BLaER1 treated with 17β-estradiol and CSF1 and Interleukin-3, amounts not matched to agents 10 nM and 100 nM (cell line): ENCODE measurements at regions not wholly inside any gene's neighbourhood (a gene's known extent, or its start where the extent isn't known, plus 50 kb on each side); places are given as distances from the start of the nearest gene placed in this dataset.

ENCODE experiments used
- H3K27ac ChIP-seq, 11 experiments: shearing (Covaris generic); formaldehyde crosslinking; 2 replicates each; pipeline ENCODE4 v1.8.1; 2022
- H3K27me3 ChIP-seq, 11 experiments: shearing (Covaris generic); formaldehyde crosslinking; 2 replicates each; pipeline ENCODE4 v1.8.1; 2022
- H3K36me3 ChIP-seq, 11 experiments: shearing (Covaris generic); formaldehyde crosslinking; 2 replicates each; pipeline ENCODE4 v1.8.1; 2022
- H3K4me1 ChIP-seq, 10 experiments: shearing (Covaris generic); formaldehyde crosslinking; 2 replicates each; pipeline ENCODE4 v1.8.1; 2022
- H3K4me2 ChIP-seq, 11 experiments: shearing (Covaris generic); formaldehyde crosslinking; 2 replicates each; pipeline ENCODE4 v1.8.1; 2022
- H3K4me3 ChIP-seq, 10 experiments: shearing (Covaris generic); formaldehyde crosslinking; 2 replicates each; pipeline ENCODE4 v1.8.1; 2022
- H3K9ac ChIP-seq, 11 experiments: shearing (Covaris generic); formaldehyde crosslinking; 2 replicates each; pipeline ENCODE4 v1.8.1; 2022
- H3K9me3 ChIP-seq, 11 experiments: shearing (Covaris generic); formaldehyde crosslinking; replicated peaks in 1 of 11; 2 replicates each; pipeline ENCODE4 v1.8.1; 2022
- H4K20me1 ChIP-seq, 11 experiments: shearing (Covaris generic); formaldehyde crosslinking; 2 replicates each; pipeline ENCODE4 v1.8.1; 2022
- Cebpa-rat ChIP-seq, 11 experiments: shearing (Covaris generic); IDR thresholded peaks; 2 replicates each; pipeline ENCODE4 v1.8.1; 2022

GRCh38 chr5:20231040-20231439, 243.0 kb upstream of the CDH18 start:
- H3K4me2 ChIP-seq, result no peak overlapping the region
- TF ChIP-seq Cebpa-rat (IDR thresholded peaks at IDR 0.05), result no peak
- no peak overlapping the region for H3K27ac ChIP-seq
- H4K20me1 ChIP-seq, result no peaks in the 10 kb centered on the region
- no peaks in the 10 kb centered on the region for H3K27me3 ChIP-seq
- no peak overlapping the region for H3K9ac ChIP-seq
- H3K4me3 ChIP-seq, result no peak overlapping the region
- H3K36me3 ChIP-seq, result no peaks in the 10 kb centered on the region
- no peaks in the 10 kb centered on the region for H3K4me1 ChIP-seq
- H3K9me3 ChIP-seq, result no peaks in the 10 kb centered on the region; a peak in 1 of 22 replicates

GRCh38 chr5:20230010-20230409, 242.0 kb upstream of the CDH18 start:
- H3K4me3 ChIP-seq, result no peak overlapping the region
- H3K4me1 ChIP-seq, result no peaks in the 10 kb centered on the region
- no peaks in the 10 kb centered on the region for H3K36me3 ChIP-seq
- H4K20me1 ChIP-seq, result no peaks in the 10 kb centered on the region
- H3K27ac ChIP-seq, result no peak overlapping the region
- no peak overlapping the region for H3K4me2 ChIP-seq
- no peak for TF ChIP-seq Cebpa-rat (IDR thresholded peaks at IDR 0.05)
- H3K9me3 ChIP-seq, result no peaks in the 10 kb centered on the region
- H3K9ac ChIP-seq, result no peak overlapping the region
- H3K27me3 ChIP-seq, result no peaks in the 10 kb centered on the region

DNA sequence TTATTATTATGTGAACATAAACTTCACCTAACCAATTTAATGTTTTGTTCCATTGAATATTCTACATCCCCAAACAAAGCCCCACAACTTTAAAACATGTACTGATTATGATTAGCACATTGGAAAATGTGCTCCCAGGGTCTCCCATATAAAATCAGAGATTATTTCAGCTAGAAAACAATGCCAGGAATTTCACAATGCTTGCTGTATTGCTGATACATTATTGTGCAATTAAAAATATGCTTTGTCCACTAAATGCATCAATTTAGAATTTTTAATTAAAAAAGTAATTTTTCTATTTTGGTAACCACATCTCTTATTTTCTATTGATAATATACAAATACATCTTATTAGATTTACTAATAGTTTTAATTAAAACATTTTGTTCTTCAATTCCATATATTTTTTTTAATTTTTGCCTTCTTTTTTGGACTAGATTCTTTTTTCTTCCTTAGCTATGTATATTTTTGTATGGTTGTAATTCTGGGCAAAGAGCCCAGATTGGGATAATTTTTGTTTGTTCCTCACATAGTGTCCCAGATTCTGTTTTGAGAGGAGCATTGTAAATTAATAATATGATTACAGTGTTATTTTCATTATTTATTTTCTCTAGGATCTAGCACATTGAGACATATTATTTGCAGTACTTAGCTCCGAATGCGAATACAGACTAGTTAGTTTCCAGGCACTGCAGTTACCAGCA, 241.5 kb upstream of the CDH18 start:
- no peak overlapping the region for H3K4me2 ChIP-seq
- no peak for TF ChIP-seq Cebpa-rat (IDR thresholded peaks at IDR 0.05)
- H3K4me3 ChIP-seq, result no peak overlapping the region
- H4K20me1 ChIP-seq, result no peaks in the 10 kb centered on the region
- no peaks in the 10 kb centered on the region for H3K27me3 ChIP-seq
- H3K4me1 ChIP-seq, result no peaks in the 10 kb centered on the region
- no peaks in the 10 kb centered on the region for H3K36me3 ChIP-seq
- no peak overlapping the region for H3K9ac ChIP-seq
- no peaks in the 10 kb centered on the region for H3K9me3 ChIP-seq
- H3K27ac ChIP-seq, result no peak overlapping the region

- Histone ChIP-seq H3K4me1 (no peaks in the 10 kb centered on the region), H3K4me3 (no peak overlapping the region), H3K27me3 (no peaks in the 10 kb centered on the region), H3K27ac (no peak overlapping the region), H3K4me2 (no peak overlapping the region), H3K36me3 (no peaks in the 10 kb centered on the region), H4K20me1 (no peaks in the 10 kb centered on the region), H3K9ac (no peak overlapping the region), H3K9me3 (no peaks in the 10 kb centered on the region)
- no peak for TF ChIP-seq Cebpa-rat (IDR thresholded peaks at IDR 0.05)
These were observed 237.0 kb upstream of the CDH18 start for GRCh38 chr5:20224966-20225365.

DNA sequence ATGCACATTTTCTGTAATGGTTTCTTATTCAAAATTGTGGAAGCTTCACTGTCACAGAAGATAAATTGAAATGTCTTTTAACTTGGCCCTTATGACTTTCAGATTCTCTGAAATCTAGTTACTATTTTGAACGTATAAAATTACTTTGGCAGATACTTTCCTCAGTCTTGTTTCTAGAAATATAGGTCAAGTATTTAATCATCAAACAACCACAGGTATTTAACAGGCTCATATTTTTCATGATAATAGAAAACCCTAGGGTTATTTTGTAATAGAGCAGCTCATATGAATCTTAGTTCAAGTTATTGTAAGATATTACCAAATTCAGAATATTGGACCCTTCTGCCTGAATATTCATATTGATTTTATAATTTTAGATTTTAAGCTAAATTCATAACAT, 236.0 kb upstream of the CDH18 start:
- no peak for TF ChIP-seq Cebpa-rat (IDR thresholded peaks at IDR 0.05)
- no peaks in the 10 kb centered on the region for H3K9me3 ChIP-seq

GRCh38 chr5:20223451-20223850, 235.5 kb upstream of the CDH18 start:
- H3K4me2 ChIP-seq, result no peak overlapping the region
- no peaks in the 10 kb centered on the region for H3K27me3 ChIP-seq
- H3K9me3 ChIP-seq, result no peaks in the 10 kb centered on the region
- H3K36me3 ChIP-seq, result no peaks in the 10 kb centered on the region
- H4K20me1 ChIP-seq, result no peaks in the 10 kb centered on the region
- no peak overlapping the region for H3K4me3 ChIP-seq
- TF ChIP-seq Cebpa-rat (IDR thresholded peaks at IDR 0.05), result no peak
- no peak overlapping the region for H3K9ac ChIP-seq
- H3K4me1 ChIP-seq, result no peaks in the 10 kb centered on the region
- no peak overlapping the region for H3K27ac ChIP-seq

More for the DNA sequence above, 236.0 kb upstream of the CDH18 start:
- no peaks in the 10 kb centered on the region for H3K27me3 ChIP-seq
- H4K20me1 ChIP-seq, result no peaks in the 10 kb centered on the region
- no peak overlapping the region for H3K27ac ChIP-seq
- H3K36me3 ChIP-seq, result no peaks in the 10 kb centered on the region
- no peak overlapping the region for H3K4me2 ChIP-seq
- H3K4me1 ChIP-seq, result no peaks in the 10 kb centered on the region
- no peak overlapping the region for H3K9ac ChIP-seq
- no peak overlapping the region for H3K4me3 ChIP-seq

- Histone ChIP-seq H4K20me1 (no peaks in the 10 kb centered on the region), H3K9me3 (no peaks in the 10 kb centered on the region; a peak in 1 of 22 replicates), H3K4me2 (no peak overlapping the region), H3K27me3 (no peaks in the 10 kb centered on the region), H3K4me1 (no peaks in the 10 kb centered on the region), H3K36me3 (no peaks in the 10 kb centered on the region), H3K9ac (no peak overlapping the region), H3K27ac (no peak overlapping the region), H3K4me3 (no peak overlapping the region)
- TF ChIP-seq Cebpa-rat (IDR thresholded peaks at IDR 0.05), result no peak
These were observed 227.3 kb upstream of the CDH18 start for GRCh38 chr5:20215257-20215656.

DNA sequence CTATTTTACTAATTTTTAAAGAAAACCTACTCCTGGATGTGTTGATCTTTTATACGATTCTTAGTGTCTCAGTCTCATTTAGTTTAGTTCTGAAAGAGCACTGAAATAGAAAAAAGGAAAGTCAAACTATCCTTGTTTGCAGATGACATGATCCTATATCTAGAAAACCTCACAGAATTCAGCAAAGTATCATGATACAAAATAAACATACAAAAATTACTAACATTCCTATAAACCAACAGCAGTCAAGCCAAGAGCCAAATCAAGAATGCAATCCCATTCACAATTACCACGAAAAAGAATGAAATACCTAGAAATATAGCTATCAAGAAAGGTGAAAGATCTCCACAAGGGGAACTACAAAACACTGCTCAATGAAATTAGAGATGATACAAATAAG, 225.8 kb upstream of the CDH18 start:
- no peak overlapping the region for H3K9ac ChIP-seq
- H3K36me3 ChIP-seq, result no peaks in the 10 kb centered on the region
- H4K20me1 ChIP-seq, result no peaks in the 10 kb centered on the region
- H3K27me3 ChIP-seq, result no peaks in the 10 kb centered on the region
- TF ChIP-seq Cebpa-rat (IDR thresholded peaks at IDR 0.05), result no peak
- no peak overlapping the region for H3K4me3 ChIP-seq
- no peak overlapping the region for H3K4me2 ChIP-seq
- no peak overlapping the region for H3K27ac ChIP-seq
- H3K9me3 ChIP-seq, result no peaks in the 10 kb centered on the region; a peak in 1 of 22 replicates
- no peaks in the 10 kb centered on the region for H3K4me1 ChIP-seq

GRCh38 chr5:20212701-20213100, 224.7 kb upstream of the CDH18 start:
- Histone ChIP-seq H3K27ac (no peak overlapping the region), H4K20me1 (no peaks in the 10 kb centered on the region), H3K9me3 (no peaks in the 10 kb centered on the region), H3K36me3 (no peaks in the 10 kb centered on the region), H3K4me1 (no peaks in the 10 kb centered on the region), H3K27me3 (no peaks in the 10 kb centered on the region), H3K4me3 (no peak overlapping the region), H3K4me2 (no peak overlapping the region), H3K9ac (no peak overlapping the region)
- TF ChIP-seq Cebpa-rat (IDR thresholded peaks at IDR 0.05), result no peak

GRCh38 chr5:20166456-20166855, 178.5 kb upstream of the CDH18 start:
- Histone ChIP-seq H3K27me3 (no peaks in the 10 kb centered on the region), H3K9ac (no peak overlapping the region), H4K20me1 (no peaks in the 10 kb centered on the region), H3K4me1 (no peaks in the 10 kb centered on the region), H3K9me3 (no peaks in the 10 kb centered on the region), H3K4me2 (no peak overlapping the region), H3K36me3 (no peaks in the 10 kb centered on the region), H3K27ac (no peak overlapping the region), H3K4me3 (no peak overlapping the region)
- TF ChIP-seq Cebpa-rat (IDR thresholded peaks at IDR 0.05), result no peak
